BLaER1 treated with 17β-estradiol and CSF1 and Interleukin-3, amounts not matched to agents 10 nM and 100 nM (cell line): ENCODE measurements at regions not wholly inside any gene's neighbourhood (a gene's known extent, or its start where the extent isn't known, plus 50 kb on each side); places are given as distances from the start of the nearest gene placed in this dataset.

Experiments used
- H3K27ac ChIP-seq, 11 experiments: shearing (Covaris generic); formaldehyde crosslinking; 2 replicates each; pipeline ENCODE4 v1.8.1; 2022
- H3K27me3 ChIP-seq, 11 experiments: shearing (Covaris generic); formaldehyde crosslinking; 2 replicates each; pipeline ENCODE4 v1.8.1; 2022
- H3K36me3 ChIP-seq, 11 experiments: shearing (Covaris generic); formaldehyde crosslinking; 2 replicates each; pipeline ENCODE4 v1.8.1; 2022
- H3K4me1 ChIP-seq, 10 experiments: shearing (Covaris generic); formaldehyde crosslinking; 2 replicates each; pipeline ENCODE4 v1.8.1; 2022
- H3K4me2 ChIP-seq, 11 experiments: shearing (Covaris generic); formaldehyde crosslinking; 2 replicates each; pipeline ENCODE4 v1.8.1; 2022
- H3K4me3 ChIP-seq, 10 experiments: shearing (Covaris generic); formaldehyde crosslinking; 2 replicates each; pipeline ENCODE4 v1.8.1; 2022
- H3K9ac ChIP-seq, 11 experiments: shearing (Covaris generic); formaldehyde crosslinking; 2 replicates each; pipeline ENCODE4 v1.8.1; 2022
- H3K9me3 ChIP-seq, 11 experiments: shearing (Covaris generic); formaldehyde crosslinking; replicated peaks in 1 of 11; 2 replicates each; pipeline ENCODE4 v1.8.1; 2022
- H4K20me1 ChIP-seq, 11 experiments: shearing (Covaris generic); formaldehyde crosslinking; 2 replicates each; pipeline ENCODE4 v1.8.1; 2022
- Cebpa-rat ChIP-seq, 11 experiments: shearing (Covaris generic); IDR thresholded peaks; 2 replicates each; pipeline ENCODE4 v1.8.1; 2022

- Histone ChIP-seq H4K20me1 (no peaks in the 10 kb centered on the region), H3K9ac (no peak overlapping the region), H3K4me3 (no peak overlapping the region), H3K36me3 (no peaks in the 10 kb centered on the region), H3K9me3 (no peaks in the 10 kb centered on the region), H3K4me1 (0 out of 20 replicates have a peak, but pooled peaks cover 0 to 2% (median 0%) of the 10 kb centered on the region in 10 experiments), H3K27me3 (no peaks in the 10 kb centered on the region), H3K4me2 (no peak overlapping the region), H3K27ac (no peak overlapping the region)
- no peak for TF ChIP-seq Cebpa-rat (IDR thresholded peaks at IDR 0.05)
Measured at GRCh38 chr10:61159253-61159652, 215.3 kb upstream of the RHOBTB1 start.

GRCh38 chr10:61157182-61157581 lies 213.2 kb upstream of the RHOBTB1 start:
- no peaks in the 10 kb centered on the region for H3K9me3 ChIP-seq
- H4K20me1 ChIP-seq: no peaks in the 10 kb centered on the region
- H3K27me3 ChIP-seq: no peaks in the 10 kb centered on the region
- no peak for TF ChIP-seq Cebpa-rat (IDR thresholded peaks at IDR 0.05)
- H3K4me1 ChIP-seq: no peaks in the 10 kb centered on the region
- H3K4me2 ChIP-seq: no peak overlapping the region
- no peak overlapping the region for H3K27ac ChIP-seq
- no peak overlapping the region for H3K4me3 ChIP-seq
- H3K9ac ChIP-seq: no peak overlapping the region
- no peaks in the 10 kb centered on the region for H3K36me3 ChIP-seq

- TF ChIP-seq Cebpa-rat (IDR thresholded peaks at IDR 0.05): no peak
- no peak overlapping the region for H3K4me3 ChIP-seq
- no peaks in the 10 kb centered on the region for H4K20me1 ChIP-seq
- no peaks in the 10 kb centered on the region for H3K9me3 ChIP-seq
- H3K9ac ChIP-seq: no peak overlapping the region
- H3K4me2 ChIP-seq: no peak overlapping the region
- no peaks in the 10 kb centered on the region for H3K36me3 ChIP-seq
- H3K27me3 ChIP-seq: no peaks in the 10 kb centered on the region
- H3K4me1 ChIP-seq: no peaks in the 10 kb centered on the region
- H3K27ac ChIP-seq: no peak overlapping the region
Measured at GRCh38 chr10:61153771-61154170, 209.8 kb upstream of the RHOBTB1 start.

- Histone ChIP-seq H3K4me3 (no peak overlapping the region), H3K27ac (no peak overlapping the region)
- TF ChIP-seq Cebpa-rat (IDR thresholded peaks at IDR 0.05): no peak
Measured at GRCh38 chr10:61151059-61151458, 207.1 kb upstream of the RHOBTB1 start.

GRCh38 chr10:61148451-61148850 lies 204.5 kb upstream of the RHOBTB1 start:
- Histone ChIP-seq H3K36me3 (no peaks in the 10 kb centered on the region), H3K9me3 (no peaks in the 10 kb centered on the region), H3K4me3 (no peak overlapping the region), H3K27me3 (no peaks in the 10 kb centered on the region), H3K9ac (no peak overlapping the region), H4K20me1 (no peaks in the 10 kb centered on the region), H3K27ac (no peak overlapping the region), H3K4me2 (no peak overlapping the region), H3K4me1 (no peaks in the 10 kb centered on the region)
- TF ChIP-seq Cebpa-rat (IDR thresholded peaks at IDR 0.05): no peak

More at GRCh38 chr10:61151059-61151458, 207.1 kb upstream of the RHOBTB1 start:
- no peaks in the 10 kb centered on the region for H3K4me1 ChIP-seq
- H3K27me3 ChIP-seq: no peaks in the 10 kb centered on the region
- H4K20me1 ChIP-seq: no peaks in the 10 kb centered on the region
- no peaks in the 10 kb centered on the region for H3K36me3 ChIP-seq
- H3K4me2 ChIP-seq: no peak overlapping the region
- H3K9me3 ChIP-seq: no peaks in the 10 kb centered on the region
- H3K9ac ChIP-seq: no peak overlapping the region

GRCh38 chr10:61142987-61143386 lies 199.0 kb upstream of the RHOBTB1 start:
- Histone ChIP-seq H3K27me3 (no peaks in the 10 kb centered on the region), H3K36me3 (no peaks in the 10 kb centered on the region), H3K4me3 (no peak overlapping the region), H3K27ac (no peak overlapping the region), H4K20me1 (no peaks in the 10 kb centered on the region), H3K4me2 (no peak overlapping the region), H3K9ac (no peak overlapping the region), H3K9me3 (peaks cover 0 to 4% (median 0%) of the 10 kb centered on the region in 11 experiments; a peak in 1 of 22 replicates), H3K4me1 (no peaks in the 10 kb centered on the region)
- no peak for TF ChIP-seq Cebpa-rat (IDR thresholded peaks at IDR 0.05)

- H3K27me3 ChIP-seq: no peaks in the 10 kb centered on the region
- TF ChIP-seq Cebpa-rat (IDR thresholded peaks at IDR 0.05): no peak
- H3K4me3 ChIP-seq: no peak overlapping the region
- H3K9me3 ChIP-seq: peaks cover 0 to 4% (median 0%) of the 10 kb centered on the region in 11 experiments; a peak in 1 of 22 replicates
- no peaks in the 10 kb centered on the region for H3K4me1 ChIP-seq
- no peak overlapping the region for H3K9ac ChIP-seq
- H3K4me2 ChIP-seq: no peak overlapping the region
- H3K36me3 ChIP-seq: no peaks in the 10 kb centered on the region
- H3K27ac ChIP-seq: no peak overlapping the region
- no peaks in the 10 kb centered on the region for H4K20me1 ChIP-seq
Measured at GRCh38 chr10:61140765-61141392, 196.9 kb upstream of the RHOBTB1 start.

- H3K4me2 ChIP-seq: no peak overlapping the region
Measured at GRCh38 chr10:61139592-61139953, 195.6 kb upstream of the RHOBTB1 start.

GRCh38 chr10:61138708-61139591 lies 195.0 kb upstream of the RHOBTB1 start:
- Histone ChIP-seq H3K9ac (no peak overlapping the region), H3K4me3 (no peak overlapping the region), H3K9me3 (peaks cover 0 to 4% (median 0%) of the 10 kb centered on the region in 11 experiments; a peak in 2 of 22 replicates), H3K4me1 (no peaks in the 10 kb centered on the region), H4K20me1 (no peaks in the 10 kb centered on the region), H3K4me2 (no peak overlapping the region), H3K27ac (no peak overlapping the region), H3K36me3 (no peaks in the 10 kb centered on the region), H3K27me3 (no peaks in the 10 kb centered on the region)
- no peak for TF ChIP-seq Cebpa-rat (IDR thresholded peaks at IDR 0.05)

More at GRCh38 chr10:61139592-61139953, 195.6 kb upstream of the RHOBTB1 start:
- Histone ChIP-seq H3K36me3 (no peaks in the 10 kb centered on the region), H3K9me3 (peaks cover 0 to 4% (median 0%) of the 10 kb centered on the region in 11 experiments; a peak in 1 of 22 replicates), H3K4me1 (no peaks in the 10 kb centered on the region), H3K27me3 (no peaks in the 10 kb centered on the region), H4K20me1 (no peaks in the 10 kb centered on the region), H3K27ac (no peak overlapping the region), H3K4me3 (no peak overlapping the region), H3K9ac (no peak overlapping the region)
- TF ChIP-seq Cebpa-rat (IDR thresholded peaks at IDR 0.05): no peak
